Naive thymus-derived CD4-positive, alpha-beta T cell (primary cell): ENCODE measurements at regions not wholly inside any gene's neighbourhood (a gene's known extent, or its start where the extent isn't known, plus 50 kb on each side); places are given as distances from the start of the nearest gene placed in this dataset.

ENCODE experiments used
- ATAC-seq: fragments of 150-1000 bp; cut with Tn5 transposase; 2 replicates; pipeline ENCODE4 v1.10.0; 2021; ENCODE audit warnings: mild to moderate bottlenecking, moderate library complexity
- CTCF ChIA-PET: fragments of 350-600 bp; sonication (Branson Sonifier 250); formaldehyde crosslinking; loops from one replicate; lab custom pipeline; 2021; ENCODE audit warnings: antibody characterized with exemption; lab: Charles Lee
- POLR2A ChIA-PET: fragments of 350-600 bp; sonication (Branson Sonifier 250); formaldehyde crosslinking; loops from one replicate; lab custom pipeline; 2021; ENCODE audit warnings: antibody characterized with exemption, inconsistent platforms; lab: Charles Lee
- DNase-seq, 9 donors: peaks; one replicate each; pipeline versions ENCODE4 v3.0.0 to v3.0.0-alpha.2; 2020 to 2022; ENCODE audit warnings: mixed read lengths in 1 of 9
- H3K27ac ChIP-seq: one replicate; pipeline ENCODE4 v1.7.0; 2013; ENCODE audit warnings: mild to moderate bottlenecking, low read depth, low read length, moderate library complexity
- H3K27me3 ChIP-seq, 2 donors: one replicate each; pipeline ENCODE4 v1.7.0; 2013; ENCODE audit warnings: low read length in 2 of 2, mild to moderate bottlenecking in 2 of 2, moderate library complexity in 2 of 2; ENCODE audit not compliant: control insufficient read depth in 2 of 2, insufficient read depth in 2 of 2
- H3K36me3 ChIP-seq, 3 experiments: 1 replicate in 2 of 3; 2 replicates in 1 of 3; pipeline ENCODE4 v1.7.0; 2013; ENCODE audit warnings: low read length in 3 of 3, mild to moderate bottlenecking in 3 of 3, moderate library complexity in 1 of 3; ENCODE audit not compliant: insufficient read depth in 3 of 3, control insufficient read depth in 2 of 3
- H3K4me1 ChIP-seq, 2 donors: one replicate each; pipeline ENCODE4 v1.7.0; 2013; ENCODE audit warnings: low read length in 2 of 2, mild to moderate bottlenecking in 2 of 2, moderate library complexity in 1 of 2; ENCODE audit not compliant: control insufficient read depth in 2 of 2, insufficient read depth in 2 of 2
- H3K4me3 ChIP-seq: 2 replicates; pipeline ENCODE4 v1.7.0; 2013; ENCODE audit warnings: mild to moderate bottlenecking, low read length
- H3K9me3 ChIP-seq, 3 experiments: 1 replicate in 2 of 3; 2 replicates in 1 of 3; pipeline ENCODE4 v1.7.0; 2013; ENCODE audit warnings: low read length in 3 of 3; ENCODE audit not compliant: control insufficient read depth in 2 of 3
- H3K27ac Mint-ChIP-seq, 9 donors: one replicate each; pipeline ENCODE4 v1.8.0; 2020 to 2022; ENCODE audit warnings: mixed read lengths in 9 of 9, mild to moderate bottlenecking in 8 of 9, moderate library complexity in 5 of 9, inconsistent platforms in 2 of 9
- H3K27me3 Mint-ChIP-seq, 5 donors: one replicate each; pipeline ENCODE4 v1.8.0; 2021 to 2022; ENCODE audit warnings: mixed read lengths in 5 of 5, mild to moderate bottlenecking in 1 of 5
- H3K36me3 Mint-ChIP-seq, 5 donors: one replicate each; pipeline ENCODE4 v1.8.0; 2020 to 2022; ENCODE audit warnings: mixed read lengths in 5 of 5, mild to moderate bottlenecking in 3 of 5, inconsistent platforms in 1 of 5
- H3K4me1 Mint-ChIP-seq, 7 donors: one replicate each; pipeline ENCODE4 v1.8.0; 2020 to 2022; ENCODE audit warnings: mixed read lengths in 7 of 7, mild to moderate bottlenecking in 3 of 7, inconsistent platforms in 1 of 7
- H3K4me3 Mint-ChIP-seq, 10 donors: one replicate each; pipeline ENCODE4 v1.8.0; 2020 to 2022; ENCODE audit warnings: mild to moderate bottlenecking in 10 of 10, mixed read lengths in 10 of 10, moderate library complexity in 6 of 10, inconsistent platforms in 2 of 10
- H3K9me3 Mint-ChIP-seq, 11 donors: one replicate each; pipeline ENCODE4 v1.8.0; 2020 to 2022; ENCODE audit warnings: mixed read lengths in 11 of 11, mild to moderate bottlenecking in 4 of 11, inconsistent platforms in 1 of 11, moderate library complexity in 1 of 11
- intact Hi-C, 2 donors: fragments of 100-400 bp; cut with micrococcal nuclease; formaldehyde crosslinking; loops; one replicate each; pipeline ENCODE4 v1.15.1; 2023

- H3K4me3 ChIP-seq = no peak overlapping the region
- CTCF ChIA-PET = no interaction called here
- intact Hi-C loops = no loop called here
Observed at GRCh38 chr14:22155571-22155970, 433.5 kb downstream of the DAD1 start.

GRCh38 chr14:22152903-22153302, 436.1 kb downstream of the DAD1 start:
- ChIA-PET POLR2A (interaction anchor here (1.4 kb wide), 1 partner anchor 11 kb away, joined by 3 read pairs; no protein-coding TSS in a partner anchor), CTCF (no interaction called here)
- Mint-ChIP-seq H3K9me3 (no peaks in the 10 kb centered on the region), H3K4me3 (peak overlapping the region in 3 of 10 donors; percentile 12 to 50 (median 17)), H3K27ac (no peak overlapping the region), H3K4me1 (peaks cover 0 to 13% (median 8%) of the 10 kb centered on the region in 7 donors), H3K27me3 (peaks cover 0 to 4% (median 0%) of the 10 kb centered on the region in 5 donors), H3K36me3 (no peaks in the 10 kb centered on the region)
- no peak overlapping the region for H3K4me3 ChIP-seq
- no peak for DNase-seq
- H3K27me3 ChIP-seq = no peaks in the 10 kb centered on the region
- no peak overlapping the region for H3K27ac ChIP-seq
- no peaks in the 10 kb centered on the region for H3K9me3 ChIP-seq
- no peaks in the 10 kb centered on the region for H3K4me1 ChIP-seq
- intact Hi-C loops = no loop called here
- no peak for ATAC-seq
- no peaks in the 10 kb centered on the region for H3K36me3 ChIP-seq

More at GRCh38 chr14:22155571-22155970, 433.5 kb downstream of the DAD1 start:
- H3K27me3 ChIP-seq = no peaks in the 10 kb centered on the region
- Mint-ChIP-seq H3K4me3 (no peak overlapping the region), H3K27ac (no peak overlapping the region), H3K36me3 (no peaks in the 10 kb centered on the region), H3K4me1 (peaks cover 0 to 23% (median 18%) of the 10 kb centered on the region in 7 donors), H3K9me3 (no peaks in the 10 kb centered on the region), H3K27me3 (no peaks in the 10 kb centered on the region)
- H3K4me1 ChIP-seq = no peaks in the 10 kb centered on the region
- ATAC-seq (no peak), DNase-seq (no peak)
- no peak overlapping the region for H3K27ac ChIP-seq
- POLR2A ChIA-PET = no interaction called here
- H3K36me3 ChIP-seq = no peaks in the 10 kb centered on the region
- H3K9me3 ChIP-seq = no peaks in the 10 kb centered on the region

DNA sequence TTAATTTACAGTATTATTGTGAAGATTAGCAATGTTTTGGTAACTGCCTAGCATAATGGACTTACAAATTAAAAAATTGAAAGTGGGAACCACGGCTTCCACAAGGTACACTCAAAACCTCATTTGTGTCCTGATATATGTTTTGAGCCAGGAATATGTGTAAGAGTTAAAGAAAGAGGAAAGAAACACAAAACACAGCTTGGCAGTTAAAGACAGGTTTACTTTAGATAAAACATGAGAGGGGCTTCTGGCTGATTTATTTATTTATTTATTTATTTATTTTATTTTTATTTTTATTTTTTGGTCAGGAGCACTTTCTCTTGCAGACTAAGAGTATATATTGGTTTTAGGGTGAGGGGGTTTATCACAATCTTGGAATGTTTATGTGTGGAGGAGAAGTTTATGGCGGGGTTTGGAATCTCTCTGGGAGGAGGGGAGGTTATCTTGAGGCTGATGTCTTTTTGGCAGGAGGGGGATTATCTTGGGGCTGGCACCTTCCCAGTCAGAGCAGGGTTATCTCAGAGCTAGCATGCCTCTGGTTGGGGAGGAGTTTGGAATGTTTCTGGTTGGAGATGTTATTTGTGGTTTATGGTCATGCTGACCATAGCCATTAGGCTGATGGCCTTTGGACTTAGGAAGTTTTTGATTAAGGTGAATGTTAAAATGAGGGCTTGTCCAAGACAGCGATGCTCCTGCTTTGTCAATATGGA, 436.7 kb downstream of the DAD1 start:
- Mint-ChIP-seq H3K27me3 (peaks cover 0 to 9% (median 0%) of the 10 kb centered on the region in 5 donors), H3K27ac (peak overlapping the region in 1 of 9 donors; percentile 28), H3K4me3 (peak overlapping the region in 1 of 10 donors; percentile 35), H3K4me1 (peaks cover 0 to 14% (median 8%) of the 10 kb centered on the region in 7 donors), H3K9me3 (no peaks in the 10 kb centered on the region), H3K36me3 (no peaks in the 10 kb centered on the region)
- ATAC-seq (no peak), DNase-seq (no peak)
- Histone ChIP-seq H3K27ac (no peak overlapping the region), H3K27me3 (no peaks in the 10 kb centered on the region), H3K9me3 (no peaks in the 10 kb centered on the region), H3K4me3 (no peak overlapping the region), H3K36me3 (no peaks in the 10 kb centered on the region), H3K4me1 (no peaks in the 10 kb centered on the region)
- ChIA-PET CTCF (no interaction called here), POLR2A (no interaction called here)
- intact Hi-C loops = no loop called here

DNA sequence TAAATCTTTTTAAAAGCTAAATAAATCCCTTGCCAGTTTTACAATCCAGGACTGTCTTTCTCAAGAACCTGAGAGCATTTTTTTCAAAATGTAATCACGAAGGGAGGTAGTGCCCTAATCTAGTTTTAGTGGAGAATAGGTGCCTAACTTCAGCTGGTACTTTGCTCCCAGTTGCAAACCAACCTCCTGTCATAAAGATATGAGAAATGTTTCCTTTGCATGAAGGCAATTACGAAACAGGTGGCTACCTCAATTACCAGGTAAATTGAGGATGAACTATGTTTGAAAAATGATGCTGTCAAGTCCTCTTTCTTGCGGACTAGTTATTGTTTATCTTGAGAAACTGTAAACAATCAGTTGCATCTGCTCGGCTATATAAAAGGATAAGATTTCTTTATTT, 437.9 kb downstream of the DAD1 start:
- H3K9me3 ChIP-seq = no peaks in the 10 kb centered on the region
- ATAC-seq (no peak), DNase-seq (no peak)
- no peak overlapping the region for H3K4me3 ChIP-seq
- no peak overlapping the region for H3K27ac Mint-ChIP-seq
- peaks cover 0 to 15% (median 8%) of the 10 kb centered on the region in 7 donors for H3K4me1 Mint-ChIP-seq
- CTCF ChIA-PET = no interaction called here
- no peaks in the 10 kb centered on the region for H3K27me3 ChIP-seq
- H3K27me3 Mint-ChIP-seq = peaks cover 0 to 9% (median 0%) of the 10 kb centered on the region in 5 donors
- H3K9me3 Mint-ChIP-seq = no peaks in the 10 kb centered on the region
- H3K27ac ChIP-seq = no peak overlapping the region
- no peaks in the 10 kb centered on the region for H3K36me3 Mint-ChIP-seq
- H3K4me3 Mint-ChIP-seq = no peak overlapping the region
- intact Hi-C loops = no loop called here
- POLR2A ChIA-PET = interaction anchor here (0.6 kb wide), 1 partner anchor 378 kb away, joined by 3 read pairs; no protein-coding TSS in a partner anchor
- H3K36me3 ChIP-seq = no peaks in the 10 kb centered on the region
- no peaks in the 10 kb centered on the region for H3K4me1 ChIP-seq

GRCh38 chr14:22149058-22149457, 440.0 kb downstream of the DAD1 start:
- no peak overlapping the region for H3K27ac ChIP-seq
- CTCF ChIA-PET = no interaction called here
- no peaks in the 10 kb centered on the region for H3K9me3 ChIP-seq
- DNase-seq (no peak), ATAC-seq (no peak)
- H3K4me3 Mint-ChIP-seq = no peak overlapping the region
- no peak overlapping the region for H3K4me3 ChIP-seq
- peak overlapping the region in 3 of 9 donors; percentile 38 to 48 (median 43) for H3K27ac Mint-ChIP-seq
- peaks cover 0 to 15% (median 8%) of the 10 kb centered on the region in 7 donors for H3K4me1 Mint-ChIP-seq
- POLR2A ChIA-PET = interaction anchor here (0.7 to 1.1 kb wide), 2 partner anchors 14 to 421 kb away, joined by 3 to 4 read pairs; no protein-coding TSS in a partner anchor
- no peaks in the 10 kb centered on the region for H3K36me3 ChIP-seq
- H3K9me3 Mint-ChIP-seq = no peaks in the 10 kb centered on the region
- no peaks in the 10 kb centered on the region for H3K36me3 Mint-ChIP-seq
- H3K4me1 ChIP-seq = no peaks in the 10 kb centered on the region
- peaks cover 0 to 12% (median 3%) of the 10 kb centered on the region in 5 donors for H3K27me3 Mint-ChIP-seq
- no peaks in the 10 kb centered on the region for H3K27me3 ChIP-seq
- intact Hi-C loops = no loop called here

GRCh38 chr14:22147716-22148115, 441.3 kb downstream of the DAD1 start:
- H3K36me3 Mint-ChIP-seq = no peaks in the 10 kb centered on the region
- Histone ChIP-seq H3K27me3 (no peaks in the 10 kb centered on the region), H3K4me1 (no peaks in the 10 kb centered on the region), H3K9me3 (no peaks in the 10 kb centered on the region), H3K27ac (no peak overlapping the region), H3K36me3 (no peaks in the 10 kb centered on the region), H3K4me3 (no peak overlapping the region)
- ChIA-PET POLR2A (no interaction called here), CTCF (no interaction called here)
- ATAC-seq = no peak
- H3K9me3 Mint-ChIP-seq = no peaks in the 10 kb centered on the region
- intact Hi-C loops = no loop called here
- DNase-seq = no peak
- H3K4me3 Mint-ChIP-seq = peak overlapping the region; percentile 32 to 79 (median 64)
- H3K27me3 Mint-ChIP-seq = peaks cover 0 to 12% (median 3%) of the 10 kb centered on the region in 5 donors
- H3K4me1 Mint-ChIP-seq = peaks cover 0 to 11% (median 3%) of the 10 kb centered on the region in 7 donors
- peak overlapping the region in 6 of 9 donors; percentile 51 to 79 (median 66) for H3K27ac Mint-ChIP-seq

DNA sequence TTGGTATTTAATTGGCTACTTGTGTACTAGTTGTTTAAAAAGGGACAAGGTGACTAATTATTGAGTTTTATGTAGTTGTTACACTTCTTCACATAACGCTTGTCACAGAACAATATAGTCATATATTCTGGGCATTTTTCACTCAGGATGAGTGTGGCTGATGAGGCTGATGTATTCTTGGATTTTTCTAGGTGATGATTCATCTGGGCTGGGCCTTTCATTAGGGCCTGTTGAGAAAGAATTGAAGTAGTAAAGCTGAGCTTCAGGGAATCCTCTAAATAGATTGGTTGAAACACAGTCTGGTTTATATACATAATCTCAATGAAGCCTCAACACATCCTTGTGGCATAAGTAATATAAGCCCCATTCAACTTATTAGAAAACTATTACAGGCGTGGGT, 445.7 kb downstream of the DAD1 start:
- CTCF ChIA-PET = no interaction called here
- no peaks in the 10 kb centered on the region for H3K9me3 ChIP-seq
- ATAC-seq = no peak
- no peak for DNase-seq
- intact Hi-C loops = no loop called here
- no peaks in the 10 kb centered on the region for H3K27me3 ChIP-seq
- POLR2A ChIA-PET = no interaction called here
- Mint-ChIP-seq H3K27me3 (peaks cover 0 to 9% (median 0%) of the 10 kb centered on the region in 5 donors), H3K4me1 (peaks cover 0 to 7% (median 0%) of the 10 kb centered on the region in 7 donors), H3K9me3 (no peaks in the 10 kb centered on the region), H3K36me3 (no peaks in the 10 kb centered on the region), H3K4me3 (no peak overlapping the region), H3K27ac (no peak overlapping the region)
- no peak overlapping the region for H3K4me3 ChIP-seq
- H3K4me1 ChIP-seq = no peaks in the 10 kb centered on the region
- H3K36me3 ChIP-seq = no peaks in the 10 kb centered on the region
- H3K27ac ChIP-seq = no peak overlapping the region
